ENCODE measurements at regions not wholly inside any gene's neighbourhood (a gene's known extent, or its start where the extent isn't known, plus 50 kb on each side); places are given as distances from the start of the nearest gene placed in this dataset.

DNA sequence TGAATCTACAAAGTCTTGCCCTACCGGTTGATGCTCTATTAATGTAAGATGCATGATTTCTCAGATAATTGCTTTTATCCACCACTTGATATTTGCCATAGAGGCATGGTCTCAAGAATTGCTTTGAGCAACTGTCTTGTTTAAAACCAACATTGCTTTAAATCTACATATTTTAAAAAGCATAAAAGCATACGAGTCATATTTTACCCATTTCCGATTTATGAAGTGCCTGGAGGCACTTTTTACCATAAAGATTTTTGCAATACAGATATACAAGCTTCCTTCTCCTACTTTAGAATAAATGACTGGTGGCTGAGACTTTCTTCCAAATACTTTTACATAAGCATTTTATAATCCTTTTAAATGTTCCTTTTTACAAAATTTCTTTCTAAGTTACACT, 517.6 kb downstream of the TXNL1 start:
- TF ChIP-seq, protein P1, sequence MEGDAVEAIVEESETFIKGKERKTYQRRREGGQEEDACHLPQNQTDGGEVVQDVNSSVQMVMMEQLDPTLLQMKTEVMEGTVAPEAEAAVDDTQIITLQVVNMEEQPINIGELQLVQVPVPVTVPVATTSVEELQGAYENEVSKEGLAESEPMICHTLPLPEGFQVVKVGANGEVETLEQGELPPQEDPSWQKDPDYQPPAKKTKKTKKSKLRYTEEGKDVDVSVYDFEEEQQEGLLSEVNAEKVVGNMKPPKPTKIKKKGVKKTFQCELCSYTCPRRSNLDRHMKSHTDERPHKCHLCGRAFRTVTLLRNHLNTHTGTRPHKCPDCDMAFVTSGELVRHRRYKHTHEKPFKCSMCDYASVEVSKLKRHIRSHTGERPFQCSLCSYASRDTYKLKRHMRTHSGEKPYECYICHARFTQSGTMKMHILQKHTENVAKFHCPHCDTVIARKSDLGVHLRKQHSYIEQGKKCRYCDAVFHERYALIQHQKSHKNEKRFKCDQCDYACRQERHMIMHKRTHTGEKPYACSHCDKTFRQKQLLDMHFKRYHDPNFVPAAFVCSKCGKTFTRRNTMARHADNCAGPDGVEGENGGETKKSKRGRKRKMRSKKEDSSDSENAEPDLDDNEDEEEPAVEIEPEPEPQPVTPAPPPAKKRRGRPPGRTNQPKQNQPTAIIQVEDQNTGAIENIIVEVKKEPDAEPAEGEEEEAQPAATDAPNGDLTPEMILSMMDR (IDR thresholded peaks at IDR 0.05; ENCODE audit: borderline replicate concordance, extremely low read depth, low read length, poor library complexity, severe bottlenecking), result no peak
- no peak for TF ChIP-seq EZH2 (IDR thresholded peaks at IDR 0.05; ENCODE audit: borderline replicate concordance, low read depth, low read length, severe bottlenecking)
- Histone ChIP-seq H3K4me2 (ENCODE audit: insufficient read depth, low read length) (no peak overlapping the region), H4K20me1 (ENCODE audit: insufficient read depth, low read length) (no peaks in the 10 kb centered on the region), H3K27ac (ENCODE audit: low read length) (no peak overlapping the region), H3K27me3 (ENCODE audit: insufficient read depth, low read length, poor library complexity) (no peaks in the 10 kb centered on the region), H2AFZ (ENCODE audit: low read depth, low read length) (no peak overlapping the region), H3K9me3 (ENCODE audit: insufficient read depth, low read length, severe bottlenecking) (no peaks in the 10 kb centered on the region), H3K9ac (ENCODE audit: low read depth, low read length) (no peak overlapping the region), H3K36me3 (ENCODE audit: insufficient read depth, low read length) (no peaks in the 10 kb centered on the region), H3K4me1 (ENCODE audit: insufficient read depth, low read length) (no peaks in the 10 kb centered on the region), H3K79me2 (ENCODE audit: insufficient read depth, low read length) (no peaks in the 10 kb centered on the region), H3K4me3 (ENCODE audit: low read depth in 1 of 2, low read length in 2 of 2) (no peak overlapping the region)
- ATAC-seq (ENCODE audit: insufficient read depth, low read depth) (no peak), DNase-seq (no peak)

DNA sequence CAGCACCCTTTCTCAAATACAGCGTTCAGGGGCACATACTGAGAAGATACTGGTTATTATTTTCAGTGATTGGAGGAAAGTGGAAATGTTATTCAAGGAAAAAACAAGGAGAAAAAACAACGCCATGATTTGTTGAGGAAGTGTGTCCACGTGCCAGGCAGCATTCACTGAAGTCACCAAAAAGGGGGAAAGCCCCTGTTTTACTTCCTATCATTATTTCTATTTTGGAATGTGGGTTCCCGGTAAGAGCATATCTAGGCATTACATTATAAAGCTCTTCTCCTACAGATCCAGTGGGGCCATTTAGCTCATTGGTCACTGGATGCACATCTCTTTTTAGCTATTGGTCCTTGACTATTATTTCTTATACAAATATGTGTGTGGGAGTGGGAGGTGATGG, 518.7 kb downstream of the TXNL1 start:
- TF ChIP-seq, protein P1 (IDR thresholded peaks at IDR 0.05; ENCODE audit: borderline replicate concordance, extremely low read depth, low read length, poor library complexity, severe bottlenecking), result no peak
- TF ChIP-seq EZH2 (IDR thresholded peaks at IDR 0.05; ENCODE audit: borderline replicate concordance, low read depth, low read length, severe bottlenecking), result no peak
- Histone ChIP-seq H3K9me3 (ENCODE audit: insufficient read depth, low read length, severe bottlenecking) (no peaks in the 10 kb centered on the region), H3K27me3 (ENCODE audit: insufficient read depth, low read length, poor library complexity) (no peaks in the 10 kb centered on the region), H3K27ac (ENCODE audit: low read length) (no peak overlapping the region), H4K20me1 (ENCODE audit: insufficient read depth, low read length) (no peaks in the 10 kb centered on the region), H3K79me2 (ENCODE audit: insufficient read depth, low read length) (no peaks in the 10 kb centered on the region), H3K36me3 (ENCODE audit: insufficient read depth, low read length) (no peaks in the 10 kb centered on the region), H3K9ac (ENCODE audit: low read depth, low read length) (no peak overlapping the region), H3K4me1 (ENCODE audit: insufficient read depth, low read length) (no peaks in the 10 kb centered on the region), H3K4me3 (ENCODE audit: low read depth in 1 of 2, low read length in 2 of 2) (no peak overlapping the region), H3K4me2 (ENCODE audit: insufficient read depth, low read length) (no peak overlapping the region), H2AFZ (ENCODE audit: low read depth, low read length) (no peak overlapping the region)
- ATAC-seq (ENCODE audit: insufficient read depth, low read depth) (no peak), DNase-seq (no peak)

DNA sequence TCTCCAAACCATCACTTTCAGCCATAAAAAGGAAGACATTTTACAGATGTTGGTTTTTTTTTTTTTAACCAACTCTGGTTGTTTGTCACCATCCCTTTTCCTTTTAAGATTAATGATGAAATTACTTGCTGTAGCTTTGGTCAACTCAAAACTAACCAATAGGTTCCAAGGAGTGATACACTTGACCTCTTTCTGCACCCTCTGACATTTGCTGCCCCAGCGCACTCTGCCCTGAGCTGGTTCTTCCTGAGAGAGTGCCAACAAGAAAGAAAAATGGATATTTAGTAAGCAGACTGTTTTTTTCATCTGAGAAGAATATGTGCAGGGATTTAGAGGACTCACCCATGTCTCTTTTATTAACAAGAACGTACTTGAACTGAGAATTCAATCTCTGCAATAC, 520.0 kb downstream of the TXNL1 start:
- H3K27me3 ChIP-seq (ENCODE audit: insufficient read depth, low read length, poor library complexity), result no peaks in the 10 kb centered on the region
- H3K4me1 ChIP-seq (ENCODE audit: insufficient read depth, low read length), result no peaks in the 10 kb centered on the region
- H3K9me3 ChIP-seq (ENCODE audit: insufficient read depth, low read length, severe bottlenecking), result no peaks in the 10 kb centered on the region
- no peak overlapping the region for H2AFZ ChIP-seq (ENCODE audit: low read depth, low read length)
- H3K4me2 ChIP-seq (ENCODE audit: insufficient read depth, low read length), result no peak overlapping the region
- no peaks in the 10 kb centered on the region for H3K79me2 ChIP-seq (ENCODE audit: insufficient read depth, low read length)
- no peaks in the 10 kb centered on the region for H3K36me3 ChIP-seq (ENCODE audit: insufficient read depth, low read length)
- ATAC-seq (ENCODE audit: insufficient read depth, low read depth), result no peak
- no peak overlapping the region for H3K27ac ChIP-seq (ENCODE audit: low read length)
- H4K20me1 ChIP-seq (ENCODE audit: insufficient read depth, low read length), result no peaks in the 10 kb centered on the region
- TF ChIP-seq, protein P1 (IDR thresholded peaks at IDR 0.05; ENCODE audit: borderline replicate concordance, extremely low read depth, low read length, poor library complexity, severe bottlenecking), result no peak
- TF ChIP-seq EZH2 (IDR thresholded peaks at IDR 0.05; ENCODE audit: borderline replicate concordance, low read depth, low read length, severe bottlenecking), result no peak
- no peak overlapping the region for H3K4me3 ChIP-seq (ENCODE audit: low read depth in 1 of 2, low read length in 2 of 2)
- no peak for DNase-seq
- H3K9ac ChIP-seq (ENCODE audit: low read depth, low read length), result no peak overlapping the region
